GM21515 (cell line): ENCODE measurements at regions not wholly inside any gene's neighbourhood (a gene's known extent, or its start where the extent isn't known, plus 50 kb on each side); places are given as distances from the start of the nearest gene placed in this dataset.

Source experiments
- ATAC-seq: cut with Tn5 transposase; IDR thresholded peaks from one replicate; pipeline ENCODE4 v1.9.1; 2021; ENCODE audit not compliant: unreplicated experiment

- ATAC-seq: no peak
Observed at GRCh38 chr6:71119560-71119959, 162.7 kb upstream of the B3GAT2 start.

GRCh38 chr6:71123051-71123450 is 165.6 kb upstream of the OGFRL1 start:
- no peak for ATAC-seq

GRCh38 chr6:71124340-71124739 is 164.3 kb upstream of the OGFRL1 start:
- no peak for ATAC-seq

GRCh38 chr6:71125216-71125615 is 163.4 kb upstream of the OGFRL1 start:
- no peak for ATAC-seq

GRCh38 chr6:71126506-71126905 is 162.1 kb upstream of the OGFRL1 start:
- ATAC-seq: no peak

- ATAC-seq: no peak
Observed at GRCh38 chr6:71127374-71127773, 161.2 kb upstream of the OGFRL1 start.

GRCh38 chr6:71130277-71130676 is 158.3 kb upstream of the OGFRL1 start:
- no peak for ATAC-seq

- no peak for ATAC-seq
Observed at GRCh38 chr6:71134929-71135642, 153.5 kb upstream of the OGFRL1 start.

- ATAC-seq: no peak
Observed at GRCh38 chr6:71137973-71138372, 150.6 kb upstream of the OGFRL1 start.

GRCh38 chr6:71138376-71138775 is 150.2 kb upstream of the OGFRL1 start:
- no peak for ATAC-seq

GRCh38 chr6:71139249-71139648 is 149.4 kb upstream of the OGFRL1 start:
- no peak for ATAC-seq

GRCh38 chr6:71153755-71154325 is 134.8 kb upstream of the OGFRL1 start:
- no peak for ATAC-seq

GRCh38 chr6:71157345-71157744 is 131.3 kb upstream of the OGFRL1 start:
- ATAC-seq: no peak

- ATAC-seq: no peak
Observed at GRCh38 chr6:71164890-71165289, 123.7 kb upstream of the OGFRL1 start.

GRCh38 chr6:71168233-71168765 is 120.3 kb upstream of the OGFRL1 start:
- no peak for ATAC-seq

- ATAC-seq: no peak
Observed at GRCh38 chr6:71171497-71172070, 117.0 kb upstream of the OGFRL1 start.

- no peak for ATAC-seq
Observed at GRCh38 chr6:71179249-71179885, 109.2 kb upstream of the OGFRL1 start.

- ATAC-seq: no peak
Observed at GRCh38 chr6:71181565-71181964, 107.0 kb upstream of the OGFRL1 start.

- no peak for ATAC-seq
Observed at GRCh38 chr6:71187141-71187540, 101.5 kb upstream of the OGFRL1 start.

- no peak for ATAC-seq
Observed at GRCh38 chr6:71190809-71191208, 97.8 kb upstream of the OGFRL1 start.

GRCh38 chr6:71194724-71195123 is 93.9 kb upstream of the OGFRL1 start:
- no peak for ATAC-seq

- no peak for ATAC-seq
Observed at GRCh38 chr6:71197267-71197666, 91.3 kb upstream of the OGFRL1 start.
